ENCODE measurements at regions not wholly inside any gene's neighbourhood (a gene's known extent, or its start where the extent isn't known, plus 50 kb on each side); places are given as distances from the start of the nearest gene placed in this dataset.
A peak's percentile ranks its signal among the peaks of the same experiment; 100 is the strongest.

- H3K4me3 ChIP-seq (ENCODE audit: low read depth in 1 of 5, low read length in 5 of 5): no peak overlapping the region
- peaks cover 0 to 9% (median 5%) of the 10 kb centered on the region in 5 donors for H3K9me3 ChIP-seq (ENCODE audit: control insufficient read depth in 5 of 5, low read length in 5 of 5)
- H3K4me1 ChIP-seq (ENCODE audit: control insufficient read depth in 5 of 5, insufficient read depth in 5 of 5, low read length in 5 of 5): peaks cover 0 to 11% (median 5%) of the 10 kb centered on the region in 5 donors
- no peaks in the 10 kb centered on the region for H3K27me3 ChIP-seq (ENCODE audit: control insufficient read depth in 5 of 5, insufficient read depth in 4 of 5, low read length in 5 of 5)
- no peak overlapping the region for H3K9ac ChIP-seq (ENCODE audit: low read length in 5 of 5)
- H3K27ac ChIP-seq (ENCODE audit: low read depth, low read length): no peak overlapping the region
- no peaks in the 10 kb centered on the region for H3K36me3 ChIP-seq (ENCODE audit: control insufficient read depth in 5 of 5, insufficient read depth in 5 of 5, low read length in 5 of 5)
Measured at GRCh38 chr4:137702512-137702911, 170.2 kb upstream of the PCDH18 start.

- peaks cover 0 to 11% (median 5%) of the 10 kb centered on the region in 5 donors for H3K4me1 ChIP-seq (ENCODE audit: control insufficient read depth in 5 of 5, insufficient read depth in 5 of 5, low read length in 5 of 5)
- H3K4me3 ChIP-seq (ENCODE audit: low read depth in 1 of 5, low read length in 5 of 5): no peak overlapping the region
- H3K27ac ChIP-seq (ENCODE audit: low read depth, low read length): no peak overlapping the region
- H3K9ac ChIP-seq (ENCODE audit: low read length in 5 of 5): no peak overlapping the region
- H3K27me3 ChIP-seq (ENCODE audit: control insufficient read depth in 5 of 5, insufficient read depth in 4 of 5, low read length in 5 of 5): no peaks in the 10 kb centered on the region
- peaks cover 0 to 9% (median 5%) of the 10 kb centered on the region in 5 donors for H3K9me3 ChIP-seq (ENCODE audit: control insufficient read depth in 5 of 5, low read length in 5 of 5)
- H3K36me3 ChIP-seq (ENCODE audit: control insufficient read depth in 5 of 5, insufficient read depth in 5 of 5, low read length in 5 of 5): no peaks in the 10 kb centered on the region
Measured at GRCh38 chr4:137701401-137701800, 169.1 kb upstream of the PCDH18 start.

GRCh38 chr4:137700751-137701150 lies 168.5 kb upstream of the PCDH18 start:
- Histone ChIP-seq H3K9ac (ENCODE audit: low read length in 5 of 5) (no peak overlapping the region), H3K36me3 (ENCODE audit: control insufficient read depth in 5 of 5, insufficient read depth in 5 of 5, low read length in 5 of 5) (no peaks in the 10 kb centered on the region), H3K4me3 (ENCODE audit: low read depth in 1 of 5, low read length in 5 of 5) (peak overlapping the region in 3 of 5 donors; percentile 10 to 49 (median 36)), H3K4me1 (ENCODE audit: control insufficient read depth in 5 of 5, insufficient read depth in 5 of 5, low read length in 5 of 5) (peaks cover 0 to 10% (median 3%) of the 10 kb centered on the region in 5 donors), H3K27me3 (ENCODE audit: control insufficient read depth in 5 of 5, insufficient read depth in 4 of 5, low read length in 5 of 5) (no peaks in the 10 kb centered on the region), H3K27ac (ENCODE audit: low read depth, low read length) (no peak overlapping the region), H3K9me3 (ENCODE audit: control insufficient read depth in 5 of 5, low read length in 5 of 5) (peaks cover 0 to 9% (median 5%) of the 10 kb centered on the region in 5 donors)

- H3K36me3 ChIP-seq (ENCODE audit: control insufficient read depth in 5 of 5, insufficient read depth in 5 of 5, low read length in 5 of 5): no peaks in the 10 kb centered on the region
- H3K4me1 ChIP-seq (ENCODE audit: control insufficient read depth in 5 of 5, insufficient read depth in 5 of 5, low read length in 5 of 5): peaks cover 0 to 5% (median 0%) of the 10 kb centered on the region in 5 donors
- H3K4me3 ChIP-seq (ENCODE audit: low read depth in 1 of 5, low read length in 5 of 5): peak overlapping the region in 4 of 5 donors; percentile 10 to 49 (median 32)
- H3K27ac ChIP-seq (ENCODE audit: low read depth, low read length): no peak overlapping the region
- H3K9me3 ChIP-seq (ENCODE audit: control insufficient read depth in 5 of 5, low read length in 5 of 5): peaks cover 0 to 9% (median 5%) of the 10 kb centered on the region in 5 donors
- no peak overlapping the region for H3K9ac ChIP-seq (ENCODE audit: low read length in 5 of 5)
- no peaks in the 10 kb centered on the region for H3K27me3 ChIP-seq (ENCODE audit: control insufficient read depth in 5 of 5, insufficient read depth in 4 of 5, low read length in 5 of 5)
Measured at GRCh38 chr4:137700072-137700471, 167.8 kb upstream of the PCDH18 start.

GRCh38 chr4:137694138-137694537 lies 161.8 kb upstream of the PCDH18 start:
- no peaks in the 10 kb centered on the region for H3K27me3 ChIP-seq (ENCODE audit: control insufficient read depth in 5 of 5, insufficient read depth in 4 of 5, low read length in 5 of 5)
- H3K9me3 ChIP-seq (ENCODE audit: control insufficient read depth in 5 of 5, low read length in 5 of 5): no peaks in the 10 kb centered on the region
- no peaks in the 10 kb centered on the region for H3K36me3 ChIP-seq (ENCODE audit: control insufficient read depth in 5 of 5, insufficient read depth in 5 of 5, low read length in 5 of 5)
- no peak overlapping the region for H3K4me3 ChIP-seq (ENCODE audit: low read depth in 1 of 5, low read length in 5 of 5)
- H3K27ac ChIP-seq (ENCODE audit: low read depth, low read length): no peak overlapping the region
- H3K9ac ChIP-seq (ENCODE audit: low read length in 5 of 5): no peak overlapping the region
- peaks cover 0 to 18% (median 0%) of the 10 kb centered on the region in 5 donors for H3K4me1 ChIP-seq (ENCODE audit: control insufficient read depth in 5 of 5, insufficient read depth in 5 of 5, low read length in 5 of 5)

- Histone ChIP-seq H3K36me3 (ENCODE audit: control insufficient read depth in 5 of 5, insufficient read depth in 5 of 5, low read length in 5 of 5) (no peaks in the 10 kb centered on the region), H3K4me1 (ENCODE audit: control insufficient read depth in 5 of 5, insufficient read depth in 5 of 5, low read length in 5 of 5) (peaks cover 0 to 18% (median 0%) of the 10 kb centered on the region in 5 donors), H3K9me3 (ENCODE audit: control insufficient read depth in 5 of 5, low read length in 5 of 5) (no peaks in the 10 kb centered on the region), H3K4me3 (ENCODE audit: low read depth in 1 of 5, low read length in 5 of 5) (no peak overlapping the region), H3K27me3 (ENCODE audit: control insufficient read depth in 5 of 5, insufficient read depth in 4 of 5, low read length in 5 of 5) (no peaks in the 10 kb centered on the region), H3K9ac (ENCODE audit: low read length in 5 of 5) (no peak overlapping the region), H3K27ac (ENCODE audit: low read depth, low read length) (no peak overlapping the region)
Measured at GRCh38 chr4:137693641-137694040, 161.3 kb upstream of the PCDH18 start.

- H3K4me1 ChIP-seq (ENCODE audit: control insufficient read depth in 5 of 5, insufficient read depth in 5 of 5, low read length in 5 of 5): peaks cover 0 to 18% (median 0%) of the 10 kb centered on the region in 5 donors
Measured at GRCh38 chr4:137692205-137692604, 159.9 kb upstream of the PCDH18 start.

GRCh38 chr4:137688651-137689050 lies 156.4 kb upstream of the PCDH18 start:
- no peaks in the 10 kb centered on the region for H3K36me3 ChIP-seq (ENCODE audit: control insufficient read depth in 5 of 5, insufficient read depth in 5 of 5, low read length in 5 of 5)
- peaks cover 0 to 7% (median 0%) of the 10 kb centered on the region in 5 donors for H3K4me1 ChIP-seq (ENCODE audit: control insufficient read depth in 5 of 5, insufficient read depth in 5 of 5, low read length in 5 of 5)
- H3K27ac ChIP-seq (ENCODE audit: low read depth, low read length): no peak overlapping the region
- no peaks in the 10 kb centered on the region for H3K9me3 ChIP-seq (ENCODE audit: control insufficient read depth in 5 of 5, low read length in 5 of 5)
- no peak overlapping the region for H3K4me3 ChIP-seq (ENCODE audit: low read depth in 1 of 5, low read length in 5 of 5)
- H3K9ac ChIP-seq (ENCODE audit: low read length in 5 of 5): no peak overlapping the region
- H3K27me3 ChIP-seq (ENCODE audit: control insufficient read depth in 5 of 5, insufficient read depth in 4 of 5, low read length in 5 of 5): no peaks in the 10 kb centered on the region

More at GRCh38 chr4:137692205-137692604, 159.9 kb upstream of the PCDH18 start:
- no peak overlapping the region for H3K27ac ChIP-seq (ENCODE audit: low read depth, low read length)
- no peak overlapping the region for H3K9ac ChIP-seq (ENCODE audit: low read length in 5 of 5)
- H3K36me3 ChIP-seq (ENCODE audit: control insufficient read depth in 5 of 5, insufficient read depth in 5 of 5, low read length in 5 of 5): no peaks in the 10 kb centered on the region
- no peaks in the 10 kb centered on the region for H3K27me3 ChIP-seq (ENCODE audit: control insufficient read depth in 5 of 5, insufficient read depth in 4 of 5, low read length in 5 of 5)
- no peaks in the 10 kb centered on the region for H3K9me3 ChIP-seq (ENCODE audit: control insufficient read depth in 5 of 5, low read length in 5 of 5)
- H3K4me3 ChIP-seq (ENCODE audit: low read depth in 1 of 5, low read length in 5 of 5): no peak overlapping the region

- Histone ChIP-seq H3K4me1 (ENCODE audit: control insufficient read depth in 5 of 5, insufficient read depth in 5 of 5, low read length in 5 of 5) (no peaks in the 10 kb centered on the region), H3K36me3 (ENCODE audit: control insufficient read depth in 5 of 5, insufficient read depth in 5 of 5, low read length in 5 of 5) (no peaks in the 10 kb centered on the region), H3K9ac (ENCODE audit: low read length in 5 of 5) (no peak overlapping the region), H3K27ac (ENCODE audit: low read depth, low read length) (no peak overlapping the region), H3K27me3 (ENCODE audit: control insufficient read depth in 5 of 5, insufficient read depth in 4 of 5, low read length in 5 of 5) (no peaks in the 10 kb centered on the region), H3K4me3 (ENCODE audit: low read depth in 1 of 5, low read length in 5 of 5) (no peak overlapping the region), H3K9me3 (ENCODE audit: control insufficient read depth in 5 of 5, low read length in 5 of 5) (no peaks in the 10 kb centered on the region)
Measured at GRCh38 chr4:137685357-137685756, 153.1 kb upstream of the PCDH18 start.

GRCh38 chr4:137681081-137681480 lies 148.8 kb upstream of the PCDH18 start:
- no peaks in the 10 kb centered on the region for H3K27me3 ChIP-seq (ENCODE audit: control insufficient read depth in 5 of 5, insufficient read depth in 4 of 5, low read length in 5 of 5)
- H3K9ac ChIP-seq (ENCODE audit: low read length in 5 of 5): no peak overlapping the region
- no peak overlapping the region for H3K27ac ChIP-seq (ENCODE audit: low read depth, low read length)
- peaks cover 0 to 3% (median 0%) of the 10 kb centered on the region in 5 donors for H3K4me1 ChIP-seq (ENCODE audit: control insufficient read depth in 5 of 5, insufficient read depth in 5 of 5, low read length in 5 of 5)
- H3K9me3 ChIP-seq (ENCODE audit: control insufficient read depth in 5 of 5, low read length in 5 of 5): no peaks in the 10 kb centered on the region
- no peak overlapping the region for H3K4me3 ChIP-seq (ENCODE audit: low read depth in 1 of 5, low read length in 5 of 5)
- H3K36me3 ChIP-seq (ENCODE audit: control insufficient read depth in 5 of 5, insufficient read depth in 5 of 5, low read length in 5 of 5): no peaks in the 10 kb centered on the region
